Right cardiac atrium (tissue), 5 donors: ENCODE measurements at regions not wholly inside any gene's neighbourhood (a gene's known extent, or its start where the extent isn't known, plus 50 kb on each side); places are given as distances from the start of the nearest gene placed in this dataset.

Experiments
- ATAC-seq, 2 donors: fragments of 200-7000 bp; cut with Tn5 transposase; one replicate each; pipeline versions ENCODE4 v1.8.0 to v1.9.1; 2020; ENCODE audit warnings: moderate library complexity in 2 of 2, mild to moderate bottlenecking in 1 of 2
- DNase-seq, 3 donors: peaks; one replicate each; pipeline ENCODE4 v3.0.0-alpha.2; 2020
- H3K27ac ChIP-seq: one replicate; pipeline ENCODE4 v1.5.1; 2013; ENCODE audit warnings: mild to moderate bottlenecking, low read length, control low read depth, moderate library complexity
- H3K27me3 ChIP-seq: one replicate; pipeline ENCODE4 v1.6.1; 2013; ENCODE audit not compliant: control insufficient read depth, insufficient read depth
- H3K4me1 ChIP-seq: one replicate; pipeline ENCODE4 v1.6.1; 2013; ENCODE audit warnings: low read length; ENCODE audit not compliant: control insufficient read depth, insufficient read depth
- H3K4me3 ChIP-seq: one replicate; pipeline ENCODE4 v1.5.1; 2013; ENCODE audit warnings: low read length, control low read depth
- H3K9me3 ChIP-seq: one replicate; pipeline ENCODE4 v1.6.1; 2013; ENCODE audit warnings: low read length; ENCODE audit not compliant: control insufficient read depth
- WGBS: extraction: QIAGEN DNeasy Blood & Tissue Kit; methylation state at CpG from one replicate; pipeline ENCODE4 v1.1.7; 2013; 5-methylcytosine and 5-hydroxymethylcytosine counted together
- intact Hi-C, 4 donors: fragments of 100-400 bp; cut with DNase I; formaldehyde crosslinking; loops; one replicate each; pipeline versions ENCODE4 v1.11.0 to v1.14.0; 2022 to 2023
- donor health status: healthy with polysubstance abuse.
- donor health status: DM: no; HTN: yes; CAD: no.
- donor health status: DM: no; HTN: no; CAD: no.
- donor health status: DM: no; HTN: yes; CAD: no; lungs with severe emphysema.
- donor health status: DM: yes; HTN: yes; CAD: no.

DNA sequence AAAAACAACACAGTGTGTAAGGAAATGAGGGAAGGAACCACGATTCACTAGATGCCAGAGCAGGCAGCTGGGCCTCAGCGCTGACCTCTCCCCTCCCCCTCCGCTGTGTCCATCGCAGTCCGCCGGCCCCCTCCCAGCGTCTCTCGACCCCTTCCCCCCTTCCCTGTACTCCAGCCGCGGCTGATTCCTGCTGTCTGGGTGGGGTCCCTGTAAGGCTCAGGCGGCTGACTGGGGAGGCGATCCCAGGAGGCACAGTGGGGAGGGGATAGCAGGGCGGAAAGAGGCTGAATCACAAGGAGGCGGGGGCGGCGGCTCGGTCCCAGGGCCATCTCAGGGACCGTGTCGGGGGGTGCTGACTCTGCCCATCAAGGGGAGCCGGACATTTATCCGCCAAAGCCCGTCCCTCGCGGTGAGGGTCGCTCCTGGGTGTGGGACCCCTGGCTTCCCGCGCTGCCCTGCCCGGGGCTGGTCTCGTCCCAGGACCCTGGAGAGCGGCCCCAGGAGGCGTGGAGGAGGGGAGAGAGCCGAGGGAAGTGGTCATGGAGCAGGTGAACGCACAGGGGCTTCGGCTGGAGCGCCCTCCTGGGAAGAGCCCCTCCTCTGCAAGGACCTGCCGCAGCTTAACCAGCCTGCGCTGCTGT is 241.9 kb downstream of the PTPRU start:
- WGBS, result 2% methylated on average over 37 of the region's 37 CpGs
- no peak overlapping the region for H3K4me3 ChIP-seq
- peaks cover 3% of the 10 kb centered on the region for H3K27me3 ChIP-seq
- no peak for DNase-seq
- H3K27ac ChIP-seq, result no peak overlapping the region
- intact Hi-C loops, result no loop called here
- no peaks in the 10 kb centered on the region for H3K4me1 ChIP-seq
- peaks cover 4% of the 10 kb centered on the region for H3K9me3 ChIP-seq
- ATAC-seq, result peak in 1 of 2 donors; percentile 22

DNA sequence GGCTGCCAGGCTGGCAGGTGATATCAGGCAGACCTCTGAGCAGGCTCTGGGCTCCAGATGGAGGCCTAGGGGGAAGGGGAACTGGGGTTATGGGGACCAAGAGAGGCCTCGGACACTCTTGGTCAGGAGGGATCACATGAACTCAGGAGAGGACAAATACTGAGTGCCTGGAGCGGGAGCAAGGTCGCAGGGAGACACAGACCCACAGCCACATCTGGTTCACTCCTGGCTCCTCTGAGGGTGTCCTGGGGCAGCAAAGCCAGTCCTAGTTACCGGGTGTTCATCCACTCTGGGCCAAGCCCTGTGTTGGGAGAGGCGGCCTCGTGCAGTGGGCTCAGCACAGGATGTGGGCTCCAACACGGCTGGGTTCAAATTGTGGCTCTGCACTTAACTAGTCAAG is 239.0 kb downstream of the PTPRU start:
- intact Hi-C loops, result no loop called here

DNA sequence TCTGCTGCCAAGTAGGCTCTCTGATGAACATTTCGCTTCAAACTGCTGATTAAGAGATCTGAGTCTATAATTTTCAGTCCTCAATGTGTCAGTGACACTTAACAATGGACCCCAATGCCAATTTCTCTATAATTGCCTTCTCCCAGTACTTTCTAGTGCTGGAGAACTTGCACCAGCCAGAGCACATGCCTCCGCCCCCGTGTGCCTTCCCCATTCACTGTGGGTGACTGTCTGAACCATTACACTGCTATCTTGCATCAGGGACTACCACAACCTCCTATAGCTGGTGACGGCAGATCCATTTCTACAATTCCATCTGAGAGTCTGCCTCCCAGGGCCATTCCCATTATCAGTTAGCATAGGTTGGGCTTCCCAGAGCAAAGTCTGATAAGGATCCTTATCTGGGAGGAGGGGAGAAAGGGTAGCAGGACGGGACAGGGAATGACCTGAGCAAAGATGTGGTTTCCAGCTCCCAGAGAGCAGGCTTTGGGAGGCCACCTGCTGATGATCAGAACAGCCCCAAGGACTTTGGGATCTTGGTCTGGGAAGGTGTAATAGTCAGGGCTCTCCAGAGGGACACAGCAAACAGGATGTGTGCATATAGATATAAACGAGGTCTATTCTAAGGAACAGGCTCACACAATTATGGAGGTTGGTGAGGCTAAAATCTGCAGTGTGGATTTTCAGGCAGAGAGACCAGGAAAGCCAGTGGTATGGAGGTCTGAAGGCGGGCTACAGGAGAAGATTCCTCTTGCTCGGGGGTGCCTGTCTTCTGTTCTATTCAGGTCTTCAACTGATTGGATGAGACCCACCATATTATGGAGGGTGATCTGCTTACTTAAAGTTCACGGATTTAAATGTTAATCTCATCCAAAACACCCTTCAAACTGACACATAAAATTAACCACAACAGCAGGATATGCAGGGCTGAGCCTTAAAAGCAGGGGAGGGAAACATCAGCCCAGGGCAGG is 238.2 kb downstream of the PTPRU start:
- WGBS, result 41% methylated on average over 9 of the region's 9 CpGs
- no peak for ATAC-seq
- H3K27me3 ChIP-seq, result no peaks in the 10 kb centered on the region

More for the DNA sequence above, 239.0 kb downstream of the PTPRU start:
- ATAC-seq (no peak), DNase-seq (no peak)
- Histone ChIP-seq H3K9me3 (no peaks in the 10 kb centered on the region), H3K4me1 (no peaks in the 10 kb centered on the region), H3K27ac (no peak overlapping the region), H3K27me3 (peaks cover 3% of the 10 kb centered on the region), H3K4me3 (no peak overlapping the region)
- WGBS, result 59% methylated on average over 7 of the region's 7 CpGs

DNA sequence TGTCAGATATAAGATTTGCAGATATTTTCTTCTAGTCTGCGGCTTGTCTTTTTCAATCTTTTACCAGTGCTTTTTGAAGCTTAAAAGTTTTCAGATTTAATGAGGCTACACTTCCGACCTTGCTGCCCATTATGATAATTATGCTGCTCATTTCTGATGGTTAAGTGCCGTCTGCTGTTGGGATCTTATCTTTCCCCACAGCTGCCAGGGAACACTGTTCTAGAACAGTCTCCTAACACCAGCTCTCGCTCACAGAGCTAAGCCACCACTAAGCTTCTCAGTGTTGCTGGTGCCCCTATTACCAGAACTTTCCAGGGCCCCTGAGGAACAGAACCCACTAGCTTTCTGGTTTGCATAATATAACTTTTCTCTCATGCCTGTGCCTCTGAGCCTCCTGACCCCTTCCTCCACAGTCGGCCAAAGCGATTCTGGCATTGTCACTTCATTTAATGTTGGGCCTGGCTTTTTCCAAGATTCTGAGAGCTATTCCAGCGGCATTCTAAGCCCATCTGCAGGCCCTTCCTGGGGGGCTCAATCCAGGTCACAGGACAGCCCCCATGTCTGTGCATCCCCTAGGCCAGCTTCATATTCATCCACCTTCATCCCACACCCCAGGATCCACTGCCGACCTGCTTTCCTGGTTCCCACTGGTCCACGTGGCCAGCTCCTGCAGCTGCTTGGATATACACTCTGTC is 237.0 kb downstream of the PTPRU start:
- DNase-seq, result no peak
- ATAC-seq, result no peak
- WGBS, result 57% methylated on average over 9 of the region's 9 CpGs
- H3K4me3 ChIP-seq, result no peak overlapping the region
- no peak overlapping the region for H3K27ac ChIP-seq
- H3K4me1 ChIP-seq, result no peaks in the 10 kb centered on the region
- intact Hi-C loops, result no loop called here
- H3K9me3 ChIP-seq, result no peaks in the 10 kb centered on the region
- no peaks in the 10 kb centered on the region for H3K27me3 ChIP-seq

More for the DNA sequence above, 238.2 kb downstream of the PTPRU start:
- Histone ChIP-seq H3K27ac (no peak overlapping the region), H3K4me1 (no peaks in the 10 kb centered on the region), H3K9me3 (no peaks in the 10 kb centered on the region), H3K4me3 (no peak overlapping the region)
- DNase-seq, result no peak
- intact Hi-C loops, result no loop called here

DNA sequence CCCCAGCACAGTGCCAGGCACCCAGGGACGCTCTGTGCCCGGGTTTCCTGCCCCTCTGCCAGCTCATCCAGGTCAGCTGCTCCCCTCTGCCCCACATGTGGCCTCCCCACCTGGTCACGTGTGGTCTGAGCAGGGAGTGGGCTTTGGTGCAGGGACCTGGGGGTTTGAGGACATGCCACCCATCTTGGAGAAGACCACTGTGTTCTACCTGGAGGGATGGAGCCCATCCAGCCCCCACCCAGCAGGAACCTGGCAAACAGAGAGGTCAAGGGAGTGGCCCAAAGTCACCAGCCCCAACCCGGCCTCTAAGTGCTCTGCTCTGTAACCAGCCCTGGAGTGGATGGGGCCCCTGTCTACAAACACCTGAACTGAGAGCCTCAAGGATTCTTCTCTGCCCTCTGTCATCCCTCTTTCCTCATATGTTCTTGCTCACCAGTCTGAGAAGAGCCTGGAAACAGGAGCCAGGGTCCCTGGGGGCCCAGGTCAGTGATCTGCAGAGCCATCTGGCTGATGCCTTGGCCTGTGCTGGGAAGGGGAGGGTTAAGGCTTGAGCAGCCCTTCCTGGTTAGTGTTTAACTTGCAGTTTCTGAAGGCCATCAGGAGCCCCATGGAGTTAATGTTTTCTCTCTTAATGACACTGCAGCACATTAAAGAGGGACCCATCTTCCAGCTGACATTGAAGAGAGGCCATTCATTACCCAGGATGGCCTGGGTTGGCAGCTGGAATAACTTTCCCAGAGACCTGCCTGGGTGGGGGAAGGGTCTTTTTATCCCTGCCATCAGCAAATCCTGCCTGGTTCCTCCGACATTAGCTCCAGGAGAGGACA is 235.4 kb downstream of the PTPRU start:
- Histone ChIP-seq H3K4me1 (no peaks in the 10 kb centered on the region), H3K9me3 (no peaks in the 10 kb centered on the region), H3K27ac (no peak overlapping the region), H3K4me3 (no peak overlapping the region), H3K27me3 (no peaks in the 10 kb centered on the region)
- ATAC-seq, result no peak
- no peak for DNase-seq
- intact Hi-C loops, result no loop called here
- WGBS, result 67% methylated on average over 5 of the region's 5 CpGs

DNA sequence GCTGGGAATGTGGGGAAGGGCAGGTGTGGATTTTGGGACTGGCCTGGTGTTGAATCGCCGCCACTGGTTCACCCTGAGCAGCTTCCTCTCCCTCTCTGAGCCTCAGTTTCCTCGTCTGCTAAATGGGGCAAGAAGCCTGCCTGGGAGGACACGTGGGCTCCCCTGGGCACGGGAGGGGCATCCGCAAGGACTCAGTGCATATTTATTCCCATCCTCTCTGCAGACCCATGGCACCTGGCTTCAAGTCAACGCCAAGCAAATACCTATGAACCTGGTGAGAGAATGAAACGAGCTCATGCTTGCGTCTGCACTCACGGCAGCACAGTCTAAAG is 234.4 kb downstream of the PTPRU start:
- intact Hi-C loops, result no loop called here
- no peak for DNase-seq
- no peaks in the 10 kb centered on the region for H3K27me3 ChIP-seq
- H3K9me3 ChIP-seq, result no peaks in the 10 kb centered on the region
- H3K27ac ChIP-seq, result no peak overlapping the region
- H3K4me1 ChIP-seq, result no peaks in the 10 kb centered on the region
- WGBS, result 78% methylated on average over 10 of the region's 10 CpGs
- H3K4me3 ChIP-seq, result no peak overlapping the region
- no peak for ATAC-seq

DNA sequence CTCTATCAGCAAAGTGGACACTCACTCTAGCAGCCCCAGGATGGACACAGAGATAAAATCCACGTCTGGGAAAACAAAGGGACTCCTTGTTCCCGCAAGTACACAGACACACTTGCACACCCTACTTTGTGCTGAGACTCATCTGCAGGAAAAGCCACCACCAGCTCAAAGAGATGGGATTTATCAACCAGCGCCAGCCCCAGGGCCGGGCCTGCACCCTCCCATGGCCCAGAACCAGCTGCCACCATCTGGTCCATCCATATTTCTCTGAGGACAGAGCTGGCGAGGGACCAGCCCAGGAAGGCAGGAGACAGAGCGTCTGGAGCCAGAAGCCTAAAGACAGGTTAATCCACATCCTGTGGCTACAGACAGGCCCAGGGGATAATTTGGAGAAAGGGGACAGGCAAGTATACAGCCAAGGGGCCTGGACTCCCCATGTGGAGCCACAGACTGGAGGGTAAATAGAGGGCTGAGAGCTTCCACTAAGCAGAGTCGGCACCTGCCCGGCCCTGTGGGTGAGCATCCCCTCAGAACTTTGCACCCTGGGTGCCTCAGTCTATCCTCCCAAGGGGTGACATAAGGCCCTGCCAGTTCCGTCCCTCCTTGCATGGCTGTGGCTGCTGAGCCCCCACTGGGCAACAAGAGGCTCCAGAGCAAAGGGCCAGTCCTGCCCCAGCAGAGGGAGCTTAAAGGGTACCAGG is 233.9 kb downstream of the PTPRU start:
- H3K4me1 ChIP-seq, result no peaks in the 10 kb centered on the region
- no peak overlapping the region for H3K27ac ChIP-seq
- no peaks in the 10 kb centered on the region for H3K9me3 ChIP-seq
- no peak overlapping the region for H3K4me3 ChIP-seq
- intact Hi-C loops, result no loop called here
- DNase-seq (no peak), ATAC-seq (no peak)
- 62% methylated on average over 9 of the region's 9 CpGs for WGBS
- no peaks in the 10 kb centered on the region for H3K27me3 ChIP-seq

DNA sequence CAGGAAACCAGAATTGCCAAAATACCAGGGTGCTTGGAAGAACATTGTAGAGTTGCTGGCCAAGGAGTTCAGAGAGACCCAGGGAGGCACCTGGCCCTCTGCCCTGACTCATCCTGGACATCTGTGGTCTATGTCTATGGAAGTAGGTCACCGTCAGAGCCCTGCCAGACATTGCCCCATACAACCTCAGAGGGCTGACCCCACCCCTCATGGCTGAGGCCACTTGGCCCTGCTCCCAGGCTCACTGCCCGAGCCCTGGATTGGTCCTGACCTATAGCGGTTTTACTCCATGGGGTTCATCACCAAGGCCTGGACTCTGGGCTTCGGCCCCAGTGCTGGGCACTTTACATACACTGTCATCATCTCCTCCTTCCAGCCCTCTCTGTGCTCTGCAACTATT is 233.1 kb downstream of the PTPRU start:
- Histone ChIP-seq H3K27me3 (no peaks in the 10 kb centered on the region), H3K9me3 (no peaks in the 10 kb centered on the region), H3K27ac (no peak overlapping the region), H3K4me3 (no peak overlapping the region), H3K4me1 (no peaks in the 10 kb centered on the region)
- intact Hi-C loops, result no loop called here
- 58% methylated on average over 4 of the region's 4 CpGs for WGBS
- ATAC-seq, result peak in 1 of 2 donors; percentile 25
- no peak for DNase-seq

DNA sequence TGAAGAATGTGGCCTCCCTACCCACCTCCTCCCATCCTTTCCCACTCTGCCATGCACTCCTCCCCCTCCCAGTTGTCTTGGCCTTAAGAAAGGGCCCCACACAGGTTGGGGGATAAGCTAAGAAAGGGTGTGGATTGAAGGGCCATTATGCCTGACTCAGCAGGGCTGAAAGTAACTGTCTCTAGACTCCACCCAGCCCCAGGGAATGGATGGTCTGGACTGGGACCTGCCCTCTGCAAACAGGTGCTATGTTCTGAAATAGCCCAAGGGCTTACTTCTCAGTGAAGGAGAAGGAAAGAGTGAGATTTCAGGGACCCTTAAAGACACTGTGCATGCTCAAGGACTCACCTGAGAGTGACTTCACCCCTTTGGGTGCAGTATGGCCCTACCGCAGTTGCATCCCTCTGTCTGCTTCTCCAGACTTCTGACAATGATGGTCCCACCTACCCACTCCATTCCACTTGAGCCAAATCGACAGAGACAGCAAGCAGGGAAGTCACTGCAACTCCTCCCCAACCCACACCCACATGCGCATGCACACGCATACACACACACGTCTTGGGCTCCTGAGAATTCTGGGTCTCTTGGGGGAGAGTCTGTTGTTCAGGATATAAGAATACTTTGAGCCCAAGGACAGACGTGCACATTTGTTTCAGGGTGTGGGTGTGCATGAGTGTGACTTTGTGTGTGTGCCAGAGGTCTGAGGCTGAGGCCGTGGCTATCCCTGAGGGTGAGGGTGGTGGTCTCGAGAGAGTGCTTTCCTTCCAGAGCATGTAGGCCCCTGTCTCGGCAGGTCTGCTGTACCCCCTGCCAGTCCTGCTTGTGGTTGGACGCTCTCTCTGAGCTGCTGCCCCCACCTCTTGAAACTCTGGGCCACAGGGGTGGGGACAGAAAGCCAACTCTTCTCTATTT is 231.9 kb downstream of the PTPRU start:
- 58% methylated on average over 10 of the region's 10 CpGs for WGBS
- Histone ChIP-seq H3K4me3 (no peak overlapping the region), H3K27me3 (no peaks in the 10 kb centered on the region), H3K9me3 (no peaks in the 10 kb centered on the region), H3K4me1 (no peaks in the 10 kb centered on the region), H3K27ac (no peak overlapping the region)
- ATAC-seq, result no peak
- intact Hi-C loops, result no loop called here
- no peak for DNase-seq
